ENCODE measurements at regions not wholly inside any gene's neighbourhood (a gene's known extent, or its start where the extent isn't known, plus 50 kb on each side); places are given as distances from the start of the nearest gene placed in this dataset.

DNA sequence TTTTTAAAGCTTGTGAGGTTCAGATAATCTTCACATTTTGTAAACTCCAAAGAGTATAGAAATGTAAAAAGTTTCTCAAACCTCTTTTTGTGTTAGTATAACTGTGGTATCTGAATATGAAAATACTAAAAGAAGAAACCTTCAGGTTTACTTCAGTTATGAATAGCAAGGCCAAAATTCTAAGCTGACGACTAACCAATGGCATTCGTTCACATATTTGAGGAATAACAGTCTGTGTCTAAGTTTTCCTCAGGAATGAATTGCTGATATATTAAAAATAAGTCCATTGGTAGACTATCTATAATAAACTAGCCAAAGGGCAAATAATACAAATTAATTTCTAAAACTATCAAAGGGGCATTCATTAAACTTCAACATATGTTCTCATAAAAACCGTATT lies 206.0 kb downstream of the CXCL12 start (continued):
- TF ChIP-seq CHD2 (IDR thresholded peaks at IDR 0.05; ENCODE audit: low read length) (no peak), CTBP2 (IDR thresholded peaks at IDR 0.05; ENCODE audit: borderline replicate concordance, insufficient read depth, insufficient read length, low read length) (no peak), SIN3A (conservative IDR thresholded peaks at IDR 0.05 in 1 of 2, IDR thresholded peaks at IDR 0.05 in 1 of 2; ENCODE audit: low read depth in 1 of 2, low read length in 2 of 2) (no peak)

Measured in H1 (cell line).